ENCODE measurements at regions not wholly inside any gene's neighbourhood (a gene's known extent, or its start where the extent isn't known, plus 50 kb on each side); places are given as distances from the start of the nearest gene placed in this dataset.

DNA sequence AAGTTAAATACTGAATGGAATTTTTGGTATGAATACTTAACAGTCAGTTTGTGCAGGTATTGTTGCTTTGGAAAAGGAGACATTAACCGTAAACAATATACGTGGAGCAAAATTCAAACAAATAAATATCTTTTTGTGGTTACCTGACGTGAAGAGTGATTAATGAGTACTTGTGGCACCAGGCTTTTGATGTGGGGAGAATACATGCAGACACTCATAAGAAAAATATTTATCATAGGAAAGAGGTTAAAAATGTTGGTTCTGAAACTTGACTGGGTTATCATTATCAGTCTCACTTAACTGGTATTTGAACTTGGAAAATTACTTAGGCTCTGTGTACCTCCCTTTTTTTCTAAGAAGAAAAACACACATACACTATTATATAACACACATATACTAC is 136.4 kb upstream of the NDST4 start:
- DNase-seq (ENCODE audit: extremely low spot score) = no peak
- ChIA-PET CTCF (no interaction called here), POLR2A (no interaction called here)
- TF ChIP-seq, protein P1, sequence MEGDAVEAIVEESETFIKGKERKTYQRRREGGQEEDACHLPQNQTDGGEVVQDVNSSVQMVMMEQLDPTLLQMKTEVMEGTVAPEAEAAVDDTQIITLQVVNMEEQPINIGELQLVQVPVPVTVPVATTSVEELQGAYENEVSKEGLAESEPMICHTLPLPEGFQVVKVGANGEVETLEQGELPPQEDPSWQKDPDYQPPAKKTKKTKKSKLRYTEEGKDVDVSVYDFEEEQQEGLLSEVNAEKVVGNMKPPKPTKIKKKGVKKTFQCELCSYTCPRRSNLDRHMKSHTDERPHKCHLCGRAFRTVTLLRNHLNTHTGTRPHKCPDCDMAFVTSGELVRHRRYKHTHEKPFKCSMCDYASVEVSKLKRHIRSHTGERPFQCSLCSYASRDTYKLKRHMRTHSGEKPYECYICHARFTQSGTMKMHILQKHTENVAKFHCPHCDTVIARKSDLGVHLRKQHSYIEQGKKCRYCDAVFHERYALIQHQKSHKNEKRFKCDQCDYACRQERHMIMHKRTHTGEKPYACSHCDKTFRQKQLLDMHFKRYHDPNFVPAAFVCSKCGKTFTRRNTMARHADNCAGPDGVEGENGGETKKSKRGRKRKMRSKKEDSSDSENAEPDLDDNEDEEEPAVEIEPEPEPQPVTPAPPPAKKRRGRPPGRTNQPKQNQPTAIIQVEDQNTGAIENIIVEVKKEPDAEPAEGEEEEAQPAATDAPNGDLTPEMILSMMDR (IDR thresholded peaks at IDR 0.05; ENCODE audit: control extremely low read depth, extremely low read depth, low read depth, missing control alignments) = no peak

DNA sequence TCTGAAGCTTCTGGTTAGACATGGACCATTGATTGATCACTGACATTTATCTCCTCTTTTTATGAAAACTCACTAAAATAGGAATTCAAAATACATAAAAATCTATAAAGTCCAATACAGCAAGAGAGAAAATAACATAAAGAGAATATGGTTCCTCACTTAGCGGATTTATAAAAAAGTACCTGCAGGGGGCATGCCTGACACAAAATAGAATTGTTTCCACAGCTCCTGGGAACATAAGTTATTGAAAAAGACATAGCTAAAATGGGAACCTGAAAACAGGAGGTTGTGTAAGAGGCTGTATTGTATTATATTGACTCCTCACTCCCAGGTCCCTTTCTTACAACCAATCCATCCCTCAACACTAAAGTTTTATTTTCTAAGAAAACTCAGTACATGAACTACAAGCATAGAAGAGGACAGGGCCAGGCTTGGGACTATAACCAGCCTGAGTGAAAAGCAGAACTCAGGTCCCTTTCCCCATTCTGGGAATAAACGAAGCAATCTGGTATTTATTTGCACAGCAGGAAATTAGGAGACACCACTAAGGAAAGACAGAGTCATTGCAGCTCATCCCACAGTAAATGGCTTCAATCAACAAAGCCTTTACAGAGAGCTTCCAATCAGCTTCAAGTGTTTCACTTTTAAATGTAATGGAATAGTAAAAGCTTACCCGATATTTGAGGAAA is 121.1 kb upstream of the NDST4 start:
- POLR2A ChIA-PET = no interaction called here
- peak; percentile 12 for DNase-seq (ENCODE audit: extremely low spot score)

DNA sequence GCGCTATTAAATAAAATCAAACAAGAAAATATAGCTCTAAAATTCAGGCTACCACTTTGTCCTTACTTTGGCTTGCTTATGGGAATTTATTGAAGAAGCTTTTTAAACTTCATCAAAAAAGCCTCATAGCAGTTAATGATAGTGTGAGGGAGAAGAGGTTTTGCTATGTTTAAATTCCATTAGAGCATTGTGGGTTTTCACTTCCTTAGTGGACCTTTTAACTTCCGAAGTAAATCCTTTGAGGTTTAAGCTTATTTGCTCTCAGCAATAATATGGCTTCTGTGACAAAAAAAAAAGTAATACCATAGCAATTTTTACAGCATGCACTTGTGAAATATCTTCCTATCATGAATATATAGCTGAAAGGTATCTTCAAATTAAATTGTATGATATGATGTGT is 120.2 kb upstream of the NDST4 start:
- DNase-seq (ENCODE audit: extremely low spot score) = no peak
- TF ChIP-seq, protein P1 (IDR thresholded peaks at IDR 0.05; ENCODE audit: control extremely low read depth, extremely low read depth, low read depth, missing control alignments) = no peak
- ChIA-PET CTCF (interaction anchor here (1.0 to 3.7 kb wide), 5 partner anchors 12 to 618 kb away, joined by 3 to 26 read pairs (median 3); no protein-coding TSS in a partner anchor), POLR2A (no interaction called here)

More for the DNA sequence above, 121.1 kb upstream of the NDST4 start:
- CTCF ChIA-PET = interaction anchor here (1.0 to 3.7 kb wide), 7 partner anchors 13 to 619 kb away, joined by 3 to 26 read pairs (median 4); no protein-coding TSS in a partner anchor
- TF ChIP-seq, protein P1 (IDR thresholded peaks at IDR 0.05; ENCODE audit: control extremely low read depth, extremely low read depth, low read depth, missing control alignments) = peak; percentile 33

DNA sequence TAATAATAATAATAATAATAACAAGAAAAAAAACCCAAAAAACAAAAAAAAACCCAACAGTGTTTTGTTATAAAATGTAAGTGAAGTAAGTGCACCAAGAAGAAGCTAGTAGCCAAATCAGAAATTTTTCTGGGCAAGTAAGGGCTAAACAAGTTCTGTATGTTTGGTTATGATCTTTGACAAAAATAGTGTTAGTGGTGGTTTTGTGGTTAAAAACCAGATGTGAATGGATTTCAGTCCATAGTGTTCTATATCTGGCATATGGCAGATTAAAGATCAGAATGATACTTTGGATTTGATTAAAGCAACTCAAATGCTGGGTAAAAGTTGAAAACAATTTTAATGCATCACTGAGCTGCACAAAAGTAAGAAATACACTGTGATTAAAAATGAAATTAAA is 116.5 kb upstream of the NDST4 start:
- ChIA-PET CTCF (interaction anchor here (1.3 kb wide), 2 partner anchors 8 to 10 kb away, joined by 3 read pairs; no protein-coding TSS in a partner anchor), POLR2A (no interaction called here)
- no peak for DNase-seq (ENCODE audit: extremely low spot score)
- TF ChIP-seq, protein P1 (IDR thresholded peaks at IDR 0.05; ENCODE audit: control extremely low read depth, extremely low read depth, low read depth, missing control alignments) = no peak

DNA sequence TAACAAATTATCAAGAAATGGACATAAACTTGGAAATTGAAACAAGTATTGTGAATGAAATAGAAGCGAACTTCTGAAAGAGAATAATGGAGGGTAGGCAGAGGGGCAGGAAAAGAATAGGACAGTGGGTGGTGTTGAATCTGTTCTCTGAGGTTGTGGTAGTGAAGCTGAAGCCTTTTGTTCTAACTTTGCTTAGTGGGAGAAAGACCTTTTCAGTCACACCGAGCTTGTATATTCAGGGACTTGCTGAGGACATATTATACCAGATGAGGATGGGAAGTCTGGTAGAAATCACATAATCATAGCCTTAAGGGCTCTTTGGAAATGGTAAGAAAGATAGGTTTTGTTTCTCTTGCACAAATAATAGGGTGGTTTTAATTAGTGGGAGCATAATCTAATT is 115.4 kb upstream of the NDST4 start:
- TF ChIP-seq, protein P1 (IDR thresholded peaks at IDR 0.05; ENCODE audit: control extremely low read depth, extremely low read depth, low read depth, missing control alignments) = no peak
- ChIA-PET CTCF (no interaction called here), POLR2A (no interaction called here)
- no peak for DNase-seq (ENCODE audit: extremely low spot score)

DNA sequence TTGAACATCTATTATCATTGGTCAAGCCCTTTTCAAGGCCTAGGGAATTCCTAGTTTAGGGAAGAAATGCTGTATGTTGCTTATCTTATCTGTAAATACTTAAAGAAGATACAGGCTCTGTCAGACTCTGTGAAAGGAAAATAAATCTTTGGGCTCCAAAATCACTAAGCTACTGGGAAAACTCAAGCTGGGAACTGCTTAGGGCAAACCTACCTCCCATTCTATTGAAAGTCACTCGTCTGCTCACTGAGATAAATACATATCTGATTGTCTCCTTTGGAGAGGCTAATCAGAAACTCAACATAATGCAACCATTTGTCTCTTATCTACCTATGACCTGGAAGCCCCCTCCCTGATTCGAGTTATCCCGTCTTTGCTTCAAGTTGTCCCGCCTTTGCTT is 108.6 kb upstream of the NDST4 start:
- CTCF ChIA-PET = interaction anchor here (1.0 to 1.8 kb wide), 2 partner anchors 8 to 12 kb away, joined by 3 to 6 read pairs; no protein-coding TSS in a partner anchor
- no peak for DNase-seq (ENCODE audit: extremely low spot score)
- POLR2A ChIA-PET = no interaction called here
- TF ChIP-seq, protein P1 (IDR thresholded peaks at IDR 0.05; ENCODE audit: control extremely low read depth, extremely low read depth, low read depth, missing control alignments) = no peak

Data from GM10248 (cell line).